C4-2B (cell line): ENCODE measurements at regions not wholly inside any gene's neighbourhood (a gene's known extent, or its start where the extent isn't known, plus 50 kb on each side); places are given as distances from the start of the nearest gene placed in this dataset.

Source experiments
- H3K27ac ChIP-seq: fragments of 450-650 bp; 2 replicates; pipeline ENCODE4 v1.5.1; 2017
- CTCF ChIP-seq: fragments of 450-650 bp; conservative IDR thresholded peaks from 2 replicates; pipeline ENCODE4 v1.5.1; 2017; ENCODE audit warnings: mild to moderate bottlenecking
- ZFX ChIP-seq: fragments of 450-650 bp; IDR thresholded peaks from 2 replicates; pipeline ENCODE4 v1.6.1; 2017

- H3K27ac ChIP-seq, result no peak overlapping the region
- no peak for TF ChIP-seq CTCF
- no peak for TF ChIP-seq ZFX
These were observed 136.9 kb downstream of the TRMT11 start for GRCh38 chr6:126123226-126123625.

- H3K27ac ChIP-seq, result no peak overlapping the region
- peak; percentile 8; the same call in 1 of the 2 replicates for TF ChIP-seq CTCF
- TF ChIP-seq ZFX, result no peak
These were observed 141.3 kb downstream of the TRMT11 start for GRCh38 chr6:126127659-126128058.

- H3K27ac ChIP-seq, result no peak overlapping the region
- TF ChIP-seq ZFX, result no peak
- TF ChIP-seq CTCF, result no peak
These were observed 144.9 kb downstream of the TRMT11 start for GRCh38 chr6:126131246-126131645.

GRCh38 chr6:126133984-126134383 is 147.6 kb downstream of the TRMT11 start:
- no peak overlapping the region for H3K27ac ChIP-seq
- TF ChIP-seq CTCF (no peak), ZFX (no peak)

- no peak overlapping the region for H3K27ac ChIP-seq
- TF ChIP-seq ZFX (no peak), CTCF (no peak)
These were observed 148.2 kb downstream of the TRMT11 start for GRCh38 chr6:126134491-126134890.

- H3K27ac ChIP-seq, result no peak overlapping the region
- TF ChIP-seq CTCF (no peak), ZFX (no peak)
These were observed 153.7 kb downstream of the TRMT11 start for GRCh38 chr6:126140015-126140414.

GRCh38 chr6:126143761-126144251 is 157.5 kb downstream of the TRMT11 start:
- H3K27ac ChIP-seq, result no peak overlapping the region
- TF ChIP-seq ZFX, result no peak

- no peak for TF ChIP-seq ZFX
- no peak for TF ChIP-seq CTCF
These were observed 159.0 kb downstream of the TRMT11 start for GRCh38 chr6:126145351-126145750.

More at GRCh38 chr6:126145351-126145750, 159.0 kb downstream of the TRMT11 start:
- H3K27ac ChIP-seq, result no peak overlapping the region
